HCT116 (cell line): ENCODE measurements at regions not wholly inside any gene's neighbourhood (a gene's known extent, or its start where the extent isn't known, plus 50 kb on each side); places are given as distances from the start of the nearest gene placed in this dataset.

Experiments used
- CEBPB ChIP-seq: IDR thresholded peaks from 2 replicates; pipeline ENCODE4 v1.6.1; 2012; ENCODE audit warnings: low read depth
- CTCF ChIP-seq, 3 experiments: fragments of 200-600 bp in 1 of 3; sonication (generic) in 1 of 3; IDR thresholded peaks in 2 of 3; conservative IDR thresholded peaks in 1 of 3; 2 replicates each; pipeline ENCODE4 v1.5.1; 2012 to 2017; ENCODE audit warnings: low read depth in 2 of 3, low read length in 2 of 3, antibody characterized with exemption in 1 of 3, borderline replicate concordance in 1 of 3, control low read depth in 1 of 3, mild to moderate bottlenecking in 1 of 3, mixed read lengths in 1 of 3, mixed run types in 1 of 3, moderate library complexity in 1 of 3; ENCODE audit not compliant: insufficient read depth in 1 of 3
- EZH2 ChIP-seq: fragments of 200-600 bp; sonication (generic); IDR thresholded peaks from 2 replicates; pipeline ENCODE4 v1.6.1; 2017; ENCODE audit warnings: antibody characterized with exemption, mixed run types
- EZH2phosphoT487 ChIP-seq: fragments of 200-600 bp; IDR thresholded peaks from 2 replicates; pipeline ENCODE4 v1.6.1; 2018; ENCODE audit warnings: antibody characterized with exemption, borderline replicate concordance
- JUND ChIP-seq: IDR thresholded peaks from 2 replicates; pipeline ENCODE4 v1.6.1; 2012
- MAX ChIP-seq: IDR thresholded peaks from 2 replicates; pipeline ENCODE4 v1.6.1; 2012
- POLR2A ChIP-seq: IDR thresholded peaks from 2 replicates; pipeline ENCODE4 v1.7.0; 2011; ENCODE audit warnings: borderline replicate concordance; ENCODE audit not compliant: insufficient read depth, insufficient read length; ENCODE audit errors: extremely low read depth
- RAD21 ChIP-seq: IDR thresholded peaks from 2 replicates; pipeline ENCODE4 v1.6.1; 2012; ENCODE audit warnings: low read depth, mild to moderate bottlenecking

- no peak for TF ChIP-seq RAD21
- no peak for TF ChIP-seq CTCF (IDR thresholded peaks at IDR 0.05 in 2 of 3, conservative IDR thresholded peaks at IDR 0.05 in 1 of 3; ENCODE audit: borderline replicate concordance in 1 of 3, insufficient read depth in 1 of 3, low read depth in 2 of 3, low read length in 2 of 3)
- no peak for TF ChIP-seq CEBPB
- no peak for TF ChIP-seq JUND
- no peak for TF ChIP-seq POLR2A
- TF ChIP-seq EZH2phosphoT487: no peak
- TF ChIP-seq MAX: no peak
- no peak for TF ChIP-seq EZH2
Observed at GRCh38 chr6:142683714-142684141, 261.2 kb downstream of the HIVEP2 start.
